Transverse colon (tissue), 4 donors: ENCODE measurements at regions not wholly inside any gene's neighbourhood (a gene's known extent, or its start where the extent isn't known, plus 50 kb on each side); places are given as distances from the start of the nearest gene placed in this dataset.

Source experiments
- DNase-seq: peaks from one replicate; pipeline ENCODE4 v3.0.0-alpha.2; 2019
- H3K27ac ChIP-seq, 4 donors: fragments of 200-600 bp; sonication (generic); 2 replicates each; pipeline ENCODE4 v1.5.1; 2016 to 2018; ENCODE audit warnings: inconsistent platforms in 4 of 4
- H3K27me3 ChIP-seq: fragments of 200-600 bp; sonication (generic); 2 replicates; pipeline ENCODE4 v1.5.1; 2017; ENCODE audit warnings: inconsistent platforms
- H3K36me3 ChIP-seq, 4 donors: fragments of 200-600 bp; sonication (generic); 2 replicates each; pipeline ENCODE4 v1.5.1; 2017 to 2019; ENCODE audit warnings: inconsistent platforms in 4 of 4
- H3K4me1 ChIP-seq, 4 donors: fragments of 200-600 bp; sonication (generic); 2 replicates each; pipeline ENCODE4 v1.5.1; 2017 to 2020; ENCODE audit warnings: inconsistent platforms in 4 of 4
- H3K4me3 ChIP-seq, 4 donors: fragments of 200-600 bp; sonication (generic); 1 replicate in 1 of 4; 2 replicates in 3 of 4; pipeline versions ENCODE4 v1.5.1 to v1.6.1; 2017 to 2019; ENCODE audit warnings: inconsistent platforms in 4 of 4
- H3K9me3 ChIP-seq, 2 donors: fragments of 200-600 bp; sonication (generic); 2 replicates each; pipeline ENCODE4 v1.5.1; 2017 to 2019; ENCODE audit warnings: inconsistent platforms in 2 of 2
- EP300 ChIP-seq: sonication (generic); formaldehyde crosslinking; IDR thresholded peaks from one replicate; pipeline ENCODE4 v1.6.1; 2017; ENCODE audit warnings: antibody characterized with exemption, low read depth
- POLR2A ChIP-seq: fragments of 450-650 bp; IDR thresholded peaks from one replicate; pipeline ENCODE4 v1.6.1; 2016; ENCODE audit warnings: antibody characterized with exemption, mild to moderate bottlenecking, moderate library complexity
- POLR2AphosphoS5 ChIP-seq, 3 donors: sonication (generic); formaldehyde crosslinking; IDR thresholded peaks; one replicate each; pipeline ENCODE4 v1.6.1; 2016; ENCODE audit warnings: antibody characterized with exemption in 3 of 3
- WGBS, 2 donors: methylation state at CpG; one replicate each; pipeline ENCODE4 v1.1.5; 2018; ENCODE audit warnings: low coverage in 1 of 2; 5-methylcytosine and 5-hydroxymethylcytosine counted together
- in situ Hi-C, 4 donors: fragments of 200-750 bp; cut with MboI; loops; one replicate each; pipeline versions ENCODE4 v1.15.0 to v1.15.1; 2017; ENCODE audit warnings: low sequenced_read_pairs in 3 of 4, low pct_ligation_motif_present in 1 of 4, low pct_unique_long_range_greater_than_20kb in 1 of 4
- intact Hi-C: fragments of 100-400 bp; cut with DNase I; formaldehyde crosslinking; loops from one replicate; pipeline ENCODE4 v1.15.1; 2023; ENCODE audit warnings: low total_unique reads
- TF ChIP-seq, protein P1 (sequence below), 5 experiments: fragments of 200-600 bp in 3 of 5; fragments of 450-650 bp in 2 of 5; sonication (generic) in 3 of 5; IDR thresholded peaks; 1 replicate in 2 of 5; 2 replicates in 3 of 5; pipeline ENCODE4 v1.5.1; 2016 to 2017; ENCODE audit warnings: antibody characterized with exemption in 5 of 5, inconsistent platforms in 3 of 5, mild to moderate bottlenecking in 2 of 5, moderate library complexity in 1 of 5

- intact Hi-C loops (no loop called here), in situ Hi-C loops (no loop called here)
- Histone ChIP-seq H3K9me3 (no peaks in the 10 kb centered on the region), H3K4me3 (no peak overlapping the region), H3K36me3 (no peaks in the 10 kb centered on the region), H3K27ac (no peak overlapping the region), H3K27me3 (no peaks in the 10 kb centered on the region), H3K4me1 (no peaks in the 10 kb centered on the region)
- no peak for DNase-seq
- TF ChIP-seq EP300: no peak
- TF ChIP-seq POLR2AphosphoS5 (IDR thresholded peaks at IDR 0.05): no peak
- WGBS, 2 donors: 70 to 81% methylated on average over 1 of the region's 1 CpG
Observed at GRCh38 chr6:139632840-139633239, 258.4 kb upstream of the CITED2 start.

GRCh38 chr6:139628270-139628669 lies 253.8 kb upstream of the CITED2 start:
- Histone ChIP-seq H3K4me1 (no peaks in the 10 kb centered on the region), H3K9me3 (no peaks in the 10 kb centered on the region), H3K27ac (no peak overlapping the region), H3K36me3 (no peaks in the 10 kb centered on the region), H3K27me3 (no peaks in the 10 kb centered on the region), H3K4me3 (no peak overlapping the region)
- 62 to 75% methylated on average over 1 of the region's 1 CpG for WGBS, 2 donors
- intact Hi-C loops: no loop called here
- DNase-seq: no peak
- in situ Hi-C loops: no loop called here
- TF ChIP-seq EP300 (no peak), POLR2A (no peak), POLR2AphosphoS5 (IDR thresholded peaks at IDR 0.05) (no peak)
- TF ChIP-seq, protein P1, sequence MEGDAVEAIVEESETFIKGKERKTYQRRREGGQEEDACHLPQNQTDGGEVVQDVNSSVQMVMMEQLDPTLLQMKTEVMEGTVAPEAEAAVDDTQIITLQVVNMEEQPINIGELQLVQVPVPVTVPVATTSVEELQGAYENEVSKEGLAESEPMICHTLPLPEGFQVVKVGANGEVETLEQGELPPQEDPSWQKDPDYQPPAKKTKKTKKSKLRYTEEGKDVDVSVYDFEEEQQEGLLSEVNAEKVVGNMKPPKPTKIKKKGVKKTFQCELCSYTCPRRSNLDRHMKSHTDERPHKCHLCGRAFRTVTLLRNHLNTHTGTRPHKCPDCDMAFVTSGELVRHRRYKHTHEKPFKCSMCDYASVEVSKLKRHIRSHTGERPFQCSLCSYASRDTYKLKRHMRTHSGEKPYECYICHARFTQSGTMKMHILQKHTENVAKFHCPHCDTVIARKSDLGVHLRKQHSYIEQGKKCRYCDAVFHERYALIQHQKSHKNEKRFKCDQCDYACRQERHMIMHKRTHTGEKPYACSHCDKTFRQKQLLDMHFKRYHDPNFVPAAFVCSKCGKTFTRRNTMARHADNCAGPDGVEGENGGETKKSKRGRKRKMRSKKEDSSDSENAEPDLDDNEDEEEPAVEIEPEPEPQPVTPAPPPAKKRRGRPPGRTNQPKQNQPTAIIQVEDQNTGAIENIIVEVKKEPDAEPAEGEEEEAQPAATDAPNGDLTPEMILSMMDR (IDR thresholded peaks at IDR 0.05): no peak

DNA sequence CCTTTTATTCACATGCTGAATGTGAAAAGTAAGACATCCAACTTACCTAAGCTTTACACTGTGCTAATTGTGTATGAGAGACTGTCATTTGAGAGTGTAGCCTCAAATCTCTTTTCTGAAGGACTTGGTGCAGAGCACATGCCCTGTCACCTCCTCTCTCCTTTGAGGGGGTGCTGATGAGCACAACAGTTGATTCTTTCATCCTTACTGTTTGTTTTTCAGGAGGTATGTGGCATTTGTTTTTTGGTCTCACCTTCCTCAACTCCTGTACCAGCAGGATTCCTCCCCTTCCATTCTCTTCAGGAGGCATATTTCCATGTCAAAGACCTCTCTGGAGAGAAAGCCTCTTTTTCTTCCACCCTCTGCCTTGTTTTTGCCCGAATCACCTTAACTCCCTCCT lies 252.6 kb upstream of the CITED2 start:
- in situ Hi-C loops (no loop called here), intact Hi-C loops (no loop called here)
- H3K36me3 ChIP-seq: no peaks in the 10 kb centered on the region
- H3K9me3 ChIP-seq: no peaks in the 10 kb centered on the region
- TF ChIP-seq POLR2A (no peak), EP300 (no peak), POLR2AphosphoS5 (IDR thresholded peaks at IDR 0.05) (no peak)
- TF ChIP-seq, protein P1 (IDR thresholded peaks at IDR 0.05): no peak
- H3K4me3 ChIP-seq: no peak overlapping the region
- no peak for DNase-seq
- no peaks in the 10 kb centered on the region for H3K27me3 ChIP-seq
- H3K4me1 ChIP-seq: no peaks in the 10 kb centered on the region
- WGBS, 2 donors: 71 to 83% methylated on average over 1 of the region's 1 CpG
- no peak overlapping the region for H3K27ac ChIP-seq

DNA sequence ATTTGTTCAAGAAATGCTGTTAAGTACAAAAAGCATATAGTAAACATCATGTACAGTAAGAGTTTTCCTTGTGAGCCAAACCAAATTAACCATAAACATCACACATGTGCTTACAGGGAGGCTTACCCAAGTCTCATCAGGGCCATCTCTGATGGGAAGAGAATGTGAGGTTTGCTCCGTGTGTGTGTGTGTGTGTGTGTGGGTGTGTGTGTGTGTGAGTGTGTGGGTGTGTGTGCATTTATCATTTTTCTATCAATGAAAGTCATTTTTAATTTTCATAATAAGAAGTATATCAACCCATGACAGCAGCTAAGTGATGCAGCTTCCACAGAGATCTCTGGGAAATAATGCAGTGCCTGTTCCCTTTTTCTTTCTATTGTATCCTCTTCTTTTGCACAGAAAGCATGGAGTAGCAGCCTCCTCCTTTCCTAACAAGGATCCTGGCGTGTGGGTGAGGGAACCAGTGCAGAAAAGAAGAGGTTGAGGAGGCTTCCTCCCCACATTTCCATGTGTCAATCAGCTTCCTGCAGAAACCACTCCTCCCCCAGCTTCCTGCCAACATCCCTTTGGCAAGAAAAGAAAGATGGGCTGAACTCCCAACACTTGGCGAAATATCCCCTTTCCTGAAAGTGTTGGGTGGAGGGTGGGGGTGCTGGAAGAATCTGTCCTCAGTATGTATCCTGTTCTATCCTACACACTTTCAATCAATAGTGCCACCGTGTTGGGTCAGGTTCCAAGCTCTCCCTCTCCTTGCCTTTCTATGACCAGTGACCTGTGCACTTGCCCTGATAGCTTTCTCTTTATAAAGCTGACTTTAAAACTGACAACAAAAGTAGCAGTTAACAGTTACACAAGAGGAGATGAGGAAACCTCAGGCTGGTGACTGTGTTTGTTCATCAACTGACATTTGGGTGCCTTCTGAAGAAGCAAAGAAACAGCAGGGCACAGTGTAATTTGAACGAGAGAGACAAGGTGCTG lies 251.8 kb upstream of the CITED2 start:
- 54 to 67% methylated on average over 4 to 5 of the region's 5 CpGs for WGBS, 2 donors
- DNase-seq: no peak
- in situ Hi-C loops: no loop called here

More for the DNA sequence above, 251.8 kb upstream of the CITED2 start:
- TF ChIP-seq POLR2AphosphoS5 (IDR thresholded peaks at IDR 0.05): no peak
- TF ChIP-seq POLR2A: no peak
- TF ChIP-seq, protein P1 (IDR thresholded peaks at IDR 0.05): no peak
- intact Hi-C loops: no loop called here
- Histone ChIP-seq H3K27me3 (no peaks in the 10 kb centered on the region), H3K4me3 (no peak overlapping the region), H3K4me1 (no peaks in the 10 kb centered on the region), H3K9me3 (no peaks in the 10 kb centered on the region), H3K36me3 (no peaks in the 10 kb centered on the region), H3K27ac (no peak overlapping the region)
